Frontal cortex (tissue), 3 donors: ENCODE measurements at regions not wholly inside any gene's neighbourhood (a gene's known extent, or its start where the extent isn't known, plus 50 kb on each side); places are given as distances from the start of the nearest gene placed in this dataset.
"Not testable (repeated sequence)": the region's sequence is repeated elsewhere in the genome, so short reads cannot be mapped to it uniquely, and the experiment has no call there.

Experiments
- DNase-seq, 2 donors: peaks; one replicate each; pipeline ENCODE4 v3.0.0; 2012; ENCODE audit warnings: low spot score in 2 of 2
- FAIRE-seq: peaks from 2 replicates; lab custom pipeline; 2012; peaks lifted over from hg19 to GRCh38; lab: Jason Lieb, UNC
- donor health status: control.
- donor health status: control.
- donor health status: control.

- FAIRE-seq (no peak), DNase-seq (no peak)
These were observed 377.6 kb upstream of the MDGA2 start for GRCh38 chr14:48052973-48053372.

DNA sequence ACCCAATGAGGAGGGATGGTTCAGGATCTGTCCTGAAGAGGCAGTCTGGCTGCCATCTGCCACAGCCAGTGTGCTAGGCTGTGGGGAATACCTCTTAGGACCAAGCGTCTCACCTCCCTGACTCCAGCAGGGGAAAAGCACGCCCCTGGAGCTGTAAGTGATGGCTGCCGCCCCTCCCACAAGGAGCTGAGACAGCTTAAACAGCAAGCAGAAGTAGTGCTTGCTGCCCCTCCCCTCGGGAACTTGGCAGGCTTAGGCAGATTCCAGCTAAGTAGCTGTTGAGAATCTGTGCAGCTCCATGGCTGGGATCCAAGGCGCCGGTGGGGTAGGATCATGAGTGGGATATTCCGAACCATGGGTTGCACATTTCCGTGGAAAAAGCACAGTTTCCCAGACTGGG, 360.4 kb upstream of the MDGA2 start:
- DNase-seq = no peak
- FAIRE-seq = no peak

DNA sequence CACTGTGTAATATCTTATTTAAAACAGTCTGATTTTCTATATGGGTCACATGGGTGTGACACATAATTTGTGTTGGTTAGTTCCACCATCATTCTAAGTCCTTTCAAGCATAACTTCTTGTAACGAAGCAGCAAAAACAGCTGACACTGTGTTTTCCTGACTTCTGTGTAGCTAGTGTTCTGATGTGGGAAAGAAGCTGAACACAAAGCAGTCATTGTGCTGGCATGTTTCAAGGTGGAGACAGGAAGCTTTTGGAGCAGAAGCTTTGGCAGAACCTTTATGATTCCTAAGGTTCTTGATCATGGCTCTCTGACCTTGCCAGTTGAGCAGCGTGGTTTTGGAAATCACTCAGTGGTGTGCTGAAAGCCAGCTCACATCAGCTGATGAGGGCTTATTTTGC, 351.7 kb upstream of the MDGA2 start:
- no peak for DNase-seq
- no peak for FAIRE-seq

GRCh38 chr14:48023881-48024280, 348.5 kb upstream of the MDGA2 start:
- FAIRE-seq (no peak), DNase-seq (no peak)

DNA sequence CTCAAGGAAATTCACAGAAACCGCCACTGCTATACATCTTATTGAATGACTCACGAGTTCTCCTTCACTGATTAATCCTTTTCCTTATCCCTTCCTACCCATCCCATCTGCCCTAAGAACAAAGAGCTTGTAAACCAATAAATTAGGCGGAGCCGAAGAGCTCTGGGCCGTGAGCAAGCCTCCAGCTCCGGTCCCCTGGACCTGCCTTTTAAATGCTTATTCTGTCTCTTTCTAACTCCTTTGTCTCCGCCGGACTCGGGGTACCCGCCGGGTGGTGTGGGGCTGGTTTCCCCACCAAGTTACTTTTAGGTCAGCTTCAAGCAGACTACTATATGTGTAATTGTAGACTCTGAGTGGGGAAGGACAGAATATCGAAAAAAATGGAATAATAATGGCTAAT, 336.1 kb upstream of the MDGA2 start:
- DNase-seq, FAIRE-seq: not testable (repeated sequence)

DNA sequence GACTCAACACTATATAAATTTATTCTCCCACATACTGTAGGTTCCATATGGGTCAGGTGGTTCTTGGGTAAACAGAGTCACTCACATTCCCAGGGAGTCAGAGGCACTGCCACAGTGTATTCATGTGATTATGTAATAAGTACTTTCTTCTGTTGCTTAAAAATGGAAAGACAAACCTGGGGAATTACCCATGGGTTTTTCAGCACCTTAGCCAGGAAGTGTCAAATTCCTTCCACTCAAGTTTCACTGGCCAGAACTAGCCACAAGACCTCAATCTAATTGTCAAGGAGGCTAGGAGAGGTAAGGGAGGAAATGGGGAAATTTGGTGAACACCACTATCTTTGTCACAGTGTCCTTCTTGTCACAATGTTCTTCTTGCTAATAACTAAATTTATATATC, 333.2 kb upstream of the MDGA2 start:
- DNase-seq = no peak

DNA sequence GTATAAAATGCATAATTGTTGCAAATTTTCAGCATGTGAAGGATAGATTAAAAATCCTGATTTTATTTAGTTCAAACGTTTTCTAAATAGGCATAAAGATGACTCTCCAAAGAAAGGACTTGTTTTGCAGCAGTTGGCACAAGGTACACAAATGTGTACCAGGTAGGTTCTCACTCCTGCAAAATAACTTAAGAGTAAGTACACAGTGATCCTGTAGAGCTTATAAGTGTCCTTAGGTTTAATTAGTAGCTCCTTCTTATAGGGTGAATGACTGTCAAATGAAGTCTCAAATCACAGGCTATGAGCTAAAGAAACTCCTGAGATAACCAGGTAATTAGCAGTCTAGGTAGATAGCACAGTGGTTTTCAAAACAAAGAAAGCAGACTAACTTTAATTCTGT, 330.6 kb upstream of the MDGA2 start:
- FAIRE-seq = no peak

More for the DNA sequence above, 333.2 kb upstream of the MDGA2 start:
- no peak for FAIRE-seq

DNA sequence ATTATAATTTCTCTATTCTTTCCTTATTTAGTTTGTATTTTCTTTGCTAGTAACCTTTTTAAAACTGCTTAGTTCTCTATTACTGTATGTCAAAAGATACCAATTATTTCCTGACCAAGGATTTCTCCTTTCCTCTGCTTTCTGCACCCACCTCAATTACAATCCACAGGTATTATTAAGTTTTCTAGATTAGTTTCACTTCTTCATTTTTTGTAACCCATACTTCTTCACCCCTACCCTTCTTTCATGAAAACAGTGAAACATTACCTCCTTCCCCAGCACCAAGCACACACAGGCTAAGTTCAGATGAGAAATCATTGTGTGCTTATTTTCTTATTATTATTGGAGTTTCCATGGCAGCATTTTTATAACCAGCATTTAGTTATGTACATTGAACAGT, 318.5 kb upstream of the MDGA2 start:
- no peak for DNase-seq
- FAIRE-seq = no peak

More for the DNA sequence above, 330.6 kb upstream of the MDGA2 start:
- no peak for DNase-seq

DNA sequence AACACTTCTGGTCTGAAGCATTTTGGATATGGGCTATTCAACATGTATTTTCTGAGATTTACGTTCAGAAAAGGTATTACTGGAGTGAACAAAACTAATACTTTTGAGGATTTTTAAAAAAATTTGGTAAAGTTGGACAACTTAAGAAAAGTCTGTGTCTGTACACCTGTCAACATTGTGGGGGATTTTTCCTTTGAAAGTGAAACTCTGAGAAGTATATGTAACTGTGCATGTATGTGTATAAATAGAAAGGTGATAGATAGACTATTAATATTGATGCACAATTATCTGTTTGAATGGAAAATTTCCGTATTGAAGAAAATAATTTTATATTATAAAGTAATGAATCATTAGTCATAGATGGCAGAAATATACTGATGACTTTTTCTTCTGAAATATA, 312.8 kb upstream of the MDGA2 start:
- FAIRE-seq (no peak), DNase-seq (no peak)

DNA sequence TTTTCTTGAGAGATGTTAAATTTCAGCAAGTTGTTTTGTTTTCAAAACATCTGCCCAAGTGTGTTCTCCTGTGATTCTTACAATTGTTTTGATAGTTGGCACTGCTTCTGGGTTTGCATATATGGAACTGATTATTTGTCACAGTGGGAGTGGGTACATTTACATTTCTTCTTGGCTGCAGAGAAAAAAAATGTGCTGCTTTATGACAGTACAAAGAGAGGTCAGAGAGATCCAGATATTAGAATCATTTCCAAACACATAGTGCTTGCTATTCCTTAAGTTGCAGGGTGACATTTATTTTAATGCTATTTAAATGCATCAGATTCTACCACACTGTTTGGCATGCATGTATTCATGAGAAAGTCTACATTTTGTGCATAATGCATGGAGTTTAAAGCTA, 303.5 kb upstream of the MDGA2 start:
- no peak for DNase-seq
- FAIRE-seq = no peak

DNA sequence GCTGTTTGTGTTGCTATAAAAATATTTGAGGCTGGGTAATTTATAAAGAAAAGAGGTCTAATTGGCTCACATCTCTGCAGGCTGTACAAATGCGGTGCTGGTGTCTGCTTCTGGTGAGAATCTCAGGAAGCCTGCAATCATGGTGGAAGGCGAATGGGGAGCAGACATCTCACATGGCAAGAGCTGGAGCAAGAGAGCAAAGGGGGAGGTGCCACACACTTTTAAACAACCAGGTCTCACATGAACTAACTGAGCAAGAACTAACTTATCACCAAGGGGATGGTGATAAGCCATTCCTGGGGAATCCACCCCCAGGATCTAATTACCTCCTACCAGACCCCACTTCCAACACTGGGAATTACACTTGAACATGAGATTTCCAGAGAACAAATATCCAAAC, 300.7 kb upstream of the MDGA2 start:
- no peak for DNase-seq
- no peak for FAIRE-seq

DNA sequence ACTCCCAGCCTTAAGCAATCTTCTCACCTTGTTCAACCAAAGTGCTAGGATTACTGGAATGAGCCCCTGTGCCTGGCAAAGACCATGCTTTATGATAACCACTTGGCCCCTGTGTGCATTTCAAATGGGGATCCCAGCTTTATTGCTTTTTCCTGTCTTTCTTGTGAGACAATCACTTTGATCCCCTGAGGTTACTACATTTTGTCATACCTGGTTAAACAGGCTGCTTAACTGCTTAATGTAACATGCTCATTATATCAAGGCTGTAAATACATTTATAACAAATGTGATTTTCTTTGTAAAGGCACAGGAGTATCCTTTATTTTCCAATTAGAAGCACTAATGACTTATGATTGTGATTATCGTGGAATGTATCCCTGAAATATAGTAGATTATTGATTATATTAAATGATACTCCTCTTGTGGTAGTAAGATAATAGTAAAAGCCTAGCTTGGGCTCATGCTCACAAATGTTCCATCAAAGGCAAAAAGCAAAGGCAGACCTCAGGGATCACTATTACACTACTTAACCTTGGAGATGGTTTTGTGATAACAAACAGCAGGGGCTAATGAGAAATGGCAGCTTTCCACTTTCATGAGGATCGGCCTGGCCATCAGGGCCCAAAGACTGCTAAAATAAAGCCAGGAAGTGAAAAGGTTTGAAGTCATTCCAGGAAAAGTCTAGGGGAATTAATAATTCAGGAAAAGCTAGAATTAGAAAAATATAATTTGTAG, 290.8 kb upstream of the MDGA2 start:
- DNase-seq = no peak
- FAIRE-seq = no peak

GRCh38 chr14:47961634-47962033, 286.2 kb upstream of the MDGA2 start:
- FAIRE-seq = no peak
- no peak for DNase-seq

DNA sequence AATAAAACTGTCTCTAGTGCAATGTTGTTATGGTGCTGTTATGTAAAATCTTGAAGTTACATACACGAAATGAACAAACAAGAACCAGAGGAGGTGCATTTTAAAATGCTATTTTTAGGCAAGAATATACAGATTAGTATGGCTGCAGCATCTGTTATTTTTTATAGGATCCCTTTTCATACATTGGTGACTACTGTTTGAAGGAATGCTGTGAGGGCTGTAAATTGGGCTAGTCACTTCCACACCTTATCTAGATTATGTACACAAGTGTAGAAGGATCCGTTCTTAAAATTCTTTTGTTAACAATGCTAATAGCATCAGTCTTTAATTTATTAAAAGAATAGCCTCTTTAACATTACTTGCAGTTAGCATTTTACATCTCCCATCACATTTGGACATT, 284.3 kb upstream of the MDGA2 start:
- FAIRE-seq = no peak
- DNase-seq = no peak

GRCh38 chr14:47949006-47949405, 273.6 kb upstream of the MDGA2 start:
- DNase-seq (no peak), FAIRE-seq (no peak)

DNA sequence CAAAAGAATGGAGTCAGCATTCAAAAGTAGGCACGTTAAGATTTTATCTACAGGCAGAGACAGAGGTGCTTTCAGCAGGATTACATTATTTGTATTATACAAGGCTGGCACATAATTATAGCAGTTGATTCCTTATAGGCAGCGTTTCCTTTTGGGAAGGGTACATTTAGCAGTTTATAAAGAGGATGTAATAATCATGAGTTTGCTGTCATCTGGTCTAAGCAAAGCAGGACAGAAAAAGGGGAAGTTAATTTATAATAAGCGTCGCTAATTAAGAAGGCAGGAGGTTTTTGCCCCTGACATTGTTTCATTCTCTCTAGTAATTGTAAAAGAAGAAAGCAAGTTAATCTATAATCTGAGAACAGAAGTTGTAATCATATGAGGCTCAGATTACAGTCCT, 259.9 kb upstream of the MDGA2 start:
- FAIRE-seq (no peak), DNase-seq (no peak)

DNA sequence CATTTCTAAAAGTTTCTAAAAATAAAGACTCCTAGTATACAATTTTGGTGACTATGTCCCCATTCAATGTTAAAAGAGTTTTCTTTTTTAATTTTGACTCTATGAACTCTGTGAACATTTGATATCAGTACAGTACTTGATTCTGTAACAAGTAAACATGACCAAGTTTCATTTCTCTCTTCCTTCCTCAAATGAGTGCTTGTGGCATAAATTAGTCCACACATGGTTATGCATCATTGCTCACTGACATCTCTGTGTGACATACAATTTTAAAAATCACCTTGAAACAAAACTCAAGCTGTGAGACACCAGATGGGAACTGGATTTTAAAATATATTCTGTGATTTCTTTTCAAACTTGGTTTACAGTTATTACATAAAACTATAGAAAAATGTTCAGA, 253.9 kb upstream of the MDGA2 start:
- FAIRE-seq (no peak), DNase-seq (no peak)

DNA sequence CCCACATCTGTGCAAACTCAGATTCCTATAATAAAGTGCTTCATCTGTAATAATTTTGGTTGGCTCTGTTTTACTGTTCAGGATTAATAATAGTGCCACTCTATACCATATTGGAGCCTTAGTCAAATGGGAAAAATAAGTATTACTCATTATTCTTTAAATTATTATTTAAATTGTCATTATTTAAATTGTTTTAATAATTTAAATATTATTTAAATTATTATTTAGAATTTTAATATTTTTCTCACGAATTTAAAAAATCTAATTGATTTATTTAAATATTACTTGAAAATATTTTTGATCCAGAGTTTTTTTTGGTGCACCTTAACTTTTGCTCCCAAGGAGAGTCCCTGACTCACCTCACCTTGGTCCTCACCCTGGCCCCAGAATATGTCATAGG, 245.7 kb upstream of the MDGA2 start:
- FAIRE-seq = peak; percentile 96
- no peak for DNase-seq

GRCh38 chr14:47919997-47920396, 244.6 kb upstream of the MDGA2 start:
- no peak for FAIRE-seq
- no peak for DNase-seq

DNA sequence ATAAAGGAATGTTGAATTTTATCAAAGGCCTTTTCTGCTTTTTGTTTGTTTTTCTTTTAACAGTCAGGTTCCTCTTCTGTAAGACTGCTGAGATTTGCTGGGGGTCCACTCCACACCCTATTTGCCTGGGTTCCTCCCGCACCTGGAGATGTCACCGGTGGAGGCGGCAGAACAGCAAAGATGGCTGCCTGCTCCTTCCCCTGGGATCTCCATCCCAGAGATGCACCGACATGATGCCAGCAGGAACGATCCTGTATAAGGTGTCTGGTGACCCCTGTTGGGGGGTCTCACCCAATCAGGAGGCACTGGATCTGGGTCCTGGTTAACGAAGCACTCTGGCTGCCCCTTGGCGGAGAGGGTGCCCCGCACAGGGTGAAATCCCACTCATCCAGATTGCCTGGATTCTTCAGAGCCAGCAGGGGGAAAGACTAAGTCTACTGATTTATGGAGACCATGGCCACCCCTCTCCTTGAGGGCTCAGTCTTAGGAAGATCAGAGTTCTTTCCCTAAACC, 244.0 kb upstream of the MDGA2 start:
- DNase-seq (no peak), FAIRE-seq (no peak)

- no peak for FAIRE-seq
- DNase-seq = no peak
These were observed 242.0 kb upstream of the MDGA2 start for GRCh38 chr14:47917344-47917954.

DNA sequence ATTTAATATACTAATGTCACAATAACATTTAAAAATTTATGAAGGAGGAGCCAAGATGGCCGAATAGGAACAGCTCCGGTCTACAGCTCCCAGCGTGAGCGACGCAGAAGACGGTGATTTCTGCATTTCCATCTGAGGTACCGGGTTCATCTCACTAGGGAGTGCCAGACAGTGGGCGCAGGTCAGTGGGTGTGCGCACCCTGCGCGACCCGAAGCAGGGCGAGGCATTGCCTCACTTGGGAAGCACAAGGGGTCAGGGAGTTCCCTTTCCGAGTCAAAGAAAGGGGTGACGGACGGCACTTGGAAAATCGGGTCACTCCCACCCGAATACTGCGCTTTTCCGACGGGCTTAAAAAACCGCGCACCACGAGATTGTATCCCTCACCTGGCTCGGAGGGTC, 225.7 kb upstream of the MDGA2 start:
- not testable (repeated sequence) for FAIRE-seq, DNase-seq
